ENCODE measurements at regions not wholly inside any gene's neighbourhood (a gene's known extent, or its start where the extent isn't known, plus 50 kb on each side); places are given as distances from the start of the nearest gene placed in this dataset.

GRCh38 chr10:31754803-31755624 lies 173.6 kb downstream of the ARHGAP12 start:
- CTCF ChIA-PET, result interaction anchor here (0.6 kb wide), 1 partner anchor 13 kb away, joined by 3 read pairs; no protein-coding TSS in a partner anchor

GRCh38 chr10:31753681-31754080 lies 174.9 kb downstream of the ARHGAP12 start:
- CTCF ChIA-PET, result no interaction called here
- POLR2A ChIA-PET, result no interaction called here

More at GRCh38 chr10:31754803-31755624, 173.6 kb downstream of the ARHGAP12 start:
- POLR2A ChIA-PET, result no interaction called here

- CTCF ChIA-PET, result no interaction called here
- POLR2A ChIA-PET, result interaction anchor here (0.5 kb wide), 2 partner anchors 9 to 62 kb away, joined by 3 to 4 read pairs; no protein-coding TSS in a partner anchor
Observed at GRCh38 chr10:31752170-31752569, 176.5 kb downstream of the ARHGAP12 start.

GRCh38 chr10:31751738-31752080 lies 176.9 kb downstream of the ARHGAP12 start:
- ChIA-PET POLR2A (interaction anchor here (0.5 kb wide), 1 partner anchor 9 kb away, joined by 3 read pairs; no protein-coding TSS in a partner anchor), CTCF (interaction anchor here (0.6 kb wide), 1 partner anchor 705 kb away, joined by 4 read pairs; no protein-coding TSS in a partner anchor)

- ChIA-PET POLR2A (no interaction called here), CTCF (interaction anchor here (0.6 kb wide), 1 partner anchor 704 kb away, joined by 4 read pairs; no protein-coding TSS in a partner anchor)
Observed at GRCh38 chr10:31751051-31751737, 177.4 kb downstream of the ARHGAP12 start.

- CTCF ChIA-PET, result no interaction called here
- POLR2A ChIA-PET, result no interaction called here
Observed at GRCh38 chr10:31749981-31750840, 178.4 kb downstream of the ARHGAP12 start.

GRCh38 chr10:31749301-31749700 lies 179.3 kb downstream of the ARHGAP12 start:
- ChIA-PET POLR2A (no interaction called here), CTCF (interaction anchor here (0.9 kb wide), 1 partner anchor 8 kb away, joined by 3 read pairs; no protein-coding TSS in a partner anchor)

GRCh38 chr10:31745612-31746376 lies 182.8 kb downstream of the ARHGAP12 start:
- POLR2A ChIA-PET, result interaction anchor here (1.7 kb wide), 1 partner anchor 14 kb away, joined by 18 read pairs; no protein-coding TSS in a partner anchor
- CTCF ChIA-PET, result interaction anchor here (1.1 kb wide), 1 partner anchor 38 kb away, joined by 3 read pairs; no protein-coding TSS in a partner anchor

- POLR2A ChIA-PET, result no interaction called here
Observed at GRCh38 chr10:31744025-31744424, 184.6 kb downstream of the ARHGAP12 start.

GRCh38 chr10:31742255-31742654 lies 186.4 kb downstream of the ARHGAP12 start:
- POLR2A ChIA-PET, result no interaction called here
- CTCF ChIA-PET, result interaction anchor here (0.6 kb wide), 1 partner anchor 12 kb away, joined by 3 read pairs; no protein-coding TSS in a partner anchor

More at GRCh38 chr10:31744025-31744424, 184.6 kb downstream of the ARHGAP12 start:
- CTCF ChIA-PET, result no interaction called here

- ChIA-PET CTCF (no interaction called here), POLR2A (no interaction called here)
Observed at GRCh38 chr10:31741473-31741872, 187.2 kb downstream of the ARHGAP12 start.

- POLR2A ChIA-PET, result no interaction called here
- CTCF ChIA-PET, result no interaction called here
Observed at GRCh38 chr10:31739711-31740110, 188.9 kb downstream of the ARHGAP12 start.

GRCh38 chr10:31739146-31739545 lies 189.5 kb downstream of the ARHGAP12 start:
- CTCF ChIA-PET, result no interaction called here
- POLR2A ChIA-PET, result no interaction called here

GRCh38 chr10:31731711-31732110 lies 196.9 kb downstream of the ARHGAP12 start:
- ChIA-PET CTCF (no interaction called here), POLR2A (no interaction called here)

GRCh38 chr10:31730776-31731175 lies 197.9 kb downstream of the ARHGAP12 start:
- CTCF ChIA-PET, result no interaction called here
- POLR2A ChIA-PET, result interaction anchor here (1.2 kb wide), 1 partner anchor 29 kb away, joined by 4 read pairs; no protein-coding TSS in a partner anchor

GRCh38 chr10:31728698-31729224 lies 199.9 kb downstream of the ARHGAP12 start:
- ChIA-PET CTCF (interaction anchor here (0.7 kb wide), 1 partner anchor 329 kb away, joined by 3 read pairs; no protein-coding TSS in a partner anchor), POLR2A (no interaction called here)

GRCh38 chr10:31725436-31725835 lies 203.2 kb downstream of the ARHGAP12 start:
- ChIA-PET POLR2A (no interaction called here), CTCF (no interaction called here)

- ChIA-PET POLR2A (no interaction called here), CTCF (no interaction called here)
Observed at GRCh38 chr10:31724296-31724695, 204.3 kb downstream of the ARHGAP12 start.
